NCI-H510A treated with DMSO at 0.1 percent for 48 hours (cell line): ENCODE measurements at regions not wholly inside any gene's neighbourhood (a gene's known extent, or its start where the extent isn't known, plus 50 kb on each side); places are given as distances from the start of the nearest gene placed in this dataset.

Experiments
- DNase-seq: peaks from one replicate; lab custom pipeline; 2025; lab: John Stamatoyannopoulos, UW

DNA sequence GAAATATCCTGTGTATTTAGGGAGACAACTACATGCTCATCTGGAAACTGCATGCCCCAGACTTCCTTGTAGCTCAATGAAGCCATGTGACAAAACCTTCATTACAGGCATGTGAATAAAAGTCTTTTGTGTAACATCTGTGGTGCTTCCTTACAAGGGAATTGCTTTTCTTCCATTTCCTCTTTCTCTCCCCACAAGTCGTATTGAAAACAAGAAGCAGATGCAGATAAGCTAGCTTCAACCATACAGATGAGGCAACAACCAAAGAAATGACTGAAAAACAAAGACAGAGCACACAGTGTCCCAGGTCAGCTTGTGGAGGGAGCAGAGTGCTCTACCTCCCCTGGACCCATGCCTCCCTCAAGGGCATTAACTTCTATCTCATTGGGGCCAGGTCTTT lies 115.8 kb upstream of the INPP4B start:
- no peak for DNase-seq

GRCh38 chr4:142974328-142974727 lies 128.2 kb upstream of the INPP4B start:
- DNase-seq = no peak

- no peak for DNase-seq
Observed at GRCh38 chr4:142975618-142976017, 129.5 kb upstream of the INPP4B start.

DNA sequence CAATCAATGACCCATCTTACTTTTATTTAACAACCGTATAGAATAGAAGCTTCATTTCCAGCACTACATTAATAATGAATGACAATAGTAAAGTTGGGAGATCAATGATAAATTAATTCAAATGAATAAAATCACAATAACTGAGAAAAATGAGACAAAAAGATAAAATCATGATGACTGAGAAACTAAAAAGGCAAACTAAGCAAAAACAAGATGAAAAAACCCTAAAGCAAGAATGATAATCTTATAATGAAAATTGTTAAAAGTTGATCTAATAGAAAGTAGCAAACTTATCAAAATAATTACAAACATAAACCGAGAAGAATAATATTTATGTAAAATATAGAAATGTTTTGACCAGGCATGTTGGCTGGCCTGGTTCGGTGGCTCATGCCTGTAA lies 130.4 kb upstream of the INPP4B start:
- no peak for DNase-seq

GRCh38 chr4:142977182-142977581 lies 131.1 kb upstream of the INPP4B start:
- no peak for DNase-seq

- DNase-seq = no peak
Observed at GRCh38 chr4:142983065-142983464, 137.0 kb upstream of the INPP4B start.

GRCh38 chr4:142983589-142983988 lies 137.5 kb upstream of the INPP4B start:
- no peak for DNase-seq

DNA sequence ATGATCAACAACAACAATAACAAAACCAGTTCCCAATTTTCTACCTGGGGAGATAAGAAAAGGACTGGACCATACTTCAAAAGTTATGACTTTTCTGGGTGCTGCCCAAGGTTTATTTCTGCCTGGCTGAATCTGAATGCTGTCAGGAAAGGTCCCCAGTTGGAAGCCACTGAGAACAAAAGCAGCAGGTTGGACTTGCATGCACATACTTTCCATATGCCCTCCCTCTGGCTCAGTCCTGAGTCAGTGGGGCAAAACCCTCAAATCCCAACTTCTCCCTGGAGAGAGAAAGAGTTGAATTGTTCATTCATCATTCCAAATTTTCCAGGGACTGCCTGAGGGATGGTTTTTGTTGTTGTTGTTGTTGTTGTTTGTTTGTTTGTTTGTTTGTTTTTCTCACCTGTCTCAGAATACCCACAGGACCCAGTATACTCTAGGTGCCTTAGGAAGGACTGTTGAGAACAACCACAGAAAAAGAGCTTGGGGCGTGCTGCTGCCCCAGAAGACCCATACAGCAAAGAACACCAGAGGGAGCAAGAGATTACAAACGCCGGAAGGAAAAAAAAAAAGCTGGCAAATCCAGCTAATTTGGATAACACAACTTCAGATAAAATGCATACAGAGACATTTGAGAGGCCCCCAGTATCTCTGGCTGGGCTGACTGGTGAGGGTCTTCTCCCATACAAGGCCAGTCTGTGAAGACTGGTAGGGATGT lies 138.9 kb upstream of the INPP4B start:
- DNase-seq = no peak

- no peak for DNase-seq
Observed at GRCh38 chr4:143016171-143016570, 168.5 kb upstream of the USP38 start.

DNA sequence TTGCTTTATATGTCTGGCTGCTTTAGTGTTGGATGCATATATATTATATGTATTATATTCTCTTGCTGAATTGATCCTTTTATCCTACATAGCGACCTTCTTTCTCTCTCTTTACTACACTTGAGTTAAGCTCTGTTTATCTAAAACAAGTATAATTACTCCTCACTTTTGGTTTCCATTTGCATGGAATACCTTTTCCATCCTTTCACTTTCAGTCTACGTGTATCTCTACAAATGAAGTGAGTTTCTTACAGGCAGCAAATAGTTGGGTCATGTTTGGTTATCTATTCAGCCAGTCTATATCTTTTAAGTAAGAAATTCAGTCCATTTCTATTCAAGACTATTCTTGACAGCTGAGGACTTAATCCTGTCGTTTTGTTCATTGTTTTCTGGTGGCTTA lies 167.5 kb upstream of the USP38 start:
- no peak for DNase-seq

DNA sequence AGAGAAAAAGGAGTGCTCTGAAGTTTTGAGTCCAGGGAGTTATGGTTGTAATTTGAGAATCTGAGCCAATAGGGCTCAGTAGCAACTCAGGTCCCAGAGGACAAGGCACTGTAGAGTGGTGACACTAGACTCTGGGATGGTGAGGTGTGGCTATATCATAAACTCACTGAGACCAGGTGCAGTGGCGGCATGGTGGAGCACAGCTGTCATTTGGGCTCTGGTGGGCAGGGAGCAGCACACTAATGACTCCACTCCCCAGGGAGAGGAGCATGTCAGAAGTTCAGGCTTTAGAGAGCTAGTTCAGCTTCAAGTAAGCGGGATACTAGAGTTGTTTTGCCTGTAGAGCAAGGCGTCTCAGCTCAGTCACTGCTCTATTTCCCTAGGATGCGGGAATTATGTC lies 165.4 kb upstream of the USP38 start:
- DNase-seq = no peak

DNA sequence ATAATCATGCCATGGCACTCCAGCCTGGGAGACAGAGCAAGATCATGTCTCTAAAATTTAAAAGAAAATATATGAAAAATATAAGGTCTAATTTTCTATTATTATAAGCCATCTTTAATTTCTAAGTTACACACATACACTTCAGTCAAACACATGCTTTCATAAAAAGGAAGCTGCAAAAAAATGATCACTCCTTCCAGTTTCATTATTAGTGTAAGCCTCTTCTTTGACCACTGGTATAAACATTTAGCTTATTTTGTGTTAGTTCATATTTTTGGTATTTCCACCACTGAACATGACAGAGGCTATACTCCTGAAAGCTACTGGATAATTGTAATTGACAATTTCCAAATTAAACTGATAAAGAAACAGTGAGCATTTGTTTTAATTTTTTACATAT lies 163.3 kb upstream of the USP38 start:
- DNase-seq = no peak

DNA sequence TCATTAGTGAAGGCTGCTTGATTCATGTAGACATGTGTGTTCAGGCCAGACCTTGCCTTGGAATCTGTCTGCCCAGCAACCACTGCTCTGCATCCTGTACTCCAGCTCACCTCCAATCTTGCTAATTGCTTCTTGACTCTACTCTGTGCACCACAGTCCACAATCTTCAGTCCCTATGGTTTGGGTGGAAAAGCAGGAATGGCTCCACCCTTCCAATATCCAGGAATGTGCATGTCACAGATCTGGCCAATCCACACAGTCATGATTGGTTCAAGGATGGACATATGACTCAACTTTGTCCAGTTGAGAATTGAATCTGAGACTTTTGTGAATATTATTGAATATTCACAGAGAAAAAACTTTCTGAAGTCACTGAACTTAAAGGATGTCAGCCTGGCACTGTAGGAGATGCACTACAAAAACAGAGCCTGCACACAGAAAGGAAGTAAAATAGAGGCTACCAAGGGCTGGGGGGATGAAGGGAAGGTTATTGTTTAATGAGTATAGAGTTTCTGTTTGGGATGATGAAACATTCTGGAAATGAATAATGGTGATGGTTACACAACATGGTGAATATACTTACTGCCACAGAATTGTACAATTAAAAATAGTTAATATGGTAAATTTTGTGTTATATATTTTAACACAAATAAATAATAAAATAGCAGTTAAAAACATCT lies 161.3 kb upstream of the USP38 start:
- no peak for DNase-seq

DNA sequence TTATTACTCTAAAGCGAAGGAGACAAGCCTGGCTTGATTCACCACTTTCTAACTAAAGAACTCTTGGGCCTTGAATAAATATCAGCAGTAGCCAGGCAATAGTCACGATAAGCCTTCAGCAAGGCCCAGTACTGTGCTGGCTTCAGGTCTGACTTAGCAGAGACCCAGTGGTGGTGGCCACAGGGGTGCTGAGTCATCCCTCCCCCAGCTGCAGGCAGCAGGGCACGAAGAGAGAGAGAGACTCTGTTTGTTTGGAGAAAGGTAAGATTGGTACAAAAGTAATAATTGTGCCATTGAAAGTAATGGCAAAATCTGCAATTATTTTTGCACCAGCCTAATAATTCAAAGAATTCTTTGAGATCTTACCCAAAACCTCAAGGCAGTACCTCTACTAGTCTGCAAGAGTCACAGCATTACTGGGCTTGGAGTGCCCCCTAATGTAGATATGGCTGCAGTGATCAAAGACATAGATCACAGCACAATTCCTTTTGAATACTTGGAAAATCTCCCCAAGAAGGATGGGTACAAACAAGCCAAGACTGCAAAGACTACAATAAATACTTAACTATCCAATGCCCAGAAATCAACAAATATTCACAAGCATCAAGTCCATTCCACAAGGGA lies 159.5 kb upstream of the USP38 start:
- no peak for DNase-seq

GRCh38 chr4:143026459-143027170 lies 158.1 kb upstream of the USP38 start:
- DNase-seq = no peak

- no peak for DNase-seq
Observed at GRCh38 chr4:143035661-143036060, 149.1 kb upstream of the USP38 start.

- DNase-seq = no peak
Observed at GRCh38 chr4:143036443-143036842, 148.3 kb upstream of the USP38 start.

- DNase-seq = no peak
Observed at GRCh38 chr4:143046454-143046853, 138.3 kb upstream of the USP38 start.

GRCh38 chr4:143046906-143047305 lies 137.8 kb upstream of the USP38 start:
- no peak for DNase-seq

DNA sequence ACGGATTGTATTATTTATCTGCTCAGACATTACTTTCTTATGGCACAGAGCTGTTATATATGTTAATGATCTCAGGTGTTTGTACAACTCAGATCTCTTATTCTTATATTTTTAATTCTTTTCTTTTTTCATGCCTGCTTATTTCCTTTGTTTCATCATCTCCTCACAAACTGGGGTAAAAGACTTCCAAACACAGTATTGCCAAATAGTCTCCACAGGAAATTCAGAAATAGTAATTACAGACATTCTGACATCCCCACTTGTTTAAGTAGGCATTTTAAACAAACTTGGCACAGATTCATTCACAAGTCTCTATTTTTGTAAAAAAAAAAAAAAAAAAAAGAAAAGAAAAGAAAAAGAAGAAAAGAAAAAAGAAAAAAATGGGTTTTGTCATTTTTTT lies 129.7 kb upstream of the USP38 start:
- no peak for DNase-seq

GRCh38 chr4:143055997-143056396 lies 128.7 kb upstream of the USP38 start:
- DNase-seq = no peak

DNA sequence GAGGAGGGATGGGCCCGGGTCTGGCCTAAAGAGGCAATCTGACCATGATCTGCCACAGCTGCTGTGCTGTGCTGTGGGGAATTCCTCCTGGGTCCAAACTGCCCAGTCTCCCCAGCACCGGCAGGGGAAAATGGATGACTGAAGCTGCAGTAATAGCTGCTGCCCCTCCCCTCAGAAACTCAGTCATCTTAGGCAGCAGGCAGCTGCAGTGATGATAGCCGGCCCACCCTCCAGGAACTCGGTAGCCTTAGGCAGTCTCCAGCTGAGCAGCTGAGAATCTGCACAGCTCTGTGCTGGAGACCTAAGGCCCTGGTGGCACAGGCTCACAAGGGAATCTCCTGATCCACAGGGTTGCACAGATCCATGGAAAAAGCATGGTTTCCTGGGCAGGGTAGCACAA lies 113.4 kb upstream of the USP38 start:
- DNase-seq = no peak

DNA sequence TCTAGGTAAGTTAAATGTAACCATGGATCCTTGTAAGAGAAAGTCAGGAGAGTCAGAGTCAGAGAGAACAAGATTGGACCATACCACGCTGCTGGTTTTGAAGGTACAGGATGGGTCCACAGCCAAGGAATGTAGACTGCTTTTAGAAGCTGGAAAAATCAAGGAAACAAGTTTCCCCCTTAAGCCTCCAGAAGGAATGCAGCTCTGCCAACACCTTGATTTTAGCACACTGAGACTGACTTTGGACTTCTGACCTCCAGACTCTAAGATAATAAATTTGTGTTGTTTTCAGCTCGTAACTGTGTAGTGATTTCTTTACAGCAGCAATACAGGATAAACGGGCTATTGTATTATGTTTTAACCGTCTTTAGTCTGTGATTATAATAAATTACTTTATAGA lies 108.0 kb upstream of the USP38 start:
- DNase-seq = no peak
